Activated CD4-positive, alpha-beta T cell treated with anti-CD3 and anti-CD28 coated beads, Interleukin-2, Interleukin-6, amounts not matched to agents 100 ng/mL and 50 ng/mL, durations not matched to agents 16 hours and 8 hours (primary cell): ENCODE measurements at regions not wholly inside any gene's neighbourhood (a gene's known extent, or its start where the extent isn't known, plus 50 kb on each side); places are given as distances from the start of the nearest gene placed in this dataset.
"Not testable (repeated sequence)": the region's sequence is repeated elsewhere in the genome, so short reads cannot be mapped to it uniquely, and the experiment has no call there.

Experiments used
- DNase-seq: peaks from one replicate; pipeline ENCODE4 v3.0.0-alpha.2; 2020

DNA sequence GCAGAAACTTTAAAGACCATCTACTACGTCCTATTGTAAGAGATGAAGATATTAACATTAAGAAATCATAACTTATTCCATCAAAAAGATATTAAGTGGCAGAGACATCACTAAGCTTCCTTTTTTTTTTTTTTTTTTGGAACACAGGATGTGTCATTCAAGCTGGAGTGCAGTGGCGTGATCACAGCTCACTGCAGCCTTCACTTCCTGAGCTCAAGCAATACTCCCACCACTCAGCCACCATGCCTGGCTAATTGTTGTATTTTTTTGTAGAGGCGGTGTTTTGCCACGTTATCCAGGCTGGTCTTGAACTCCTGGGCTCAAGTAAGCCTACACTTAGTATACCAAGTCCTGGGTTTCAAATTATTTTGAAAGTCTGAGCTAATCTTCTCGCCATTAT is 169.7 kb upstream of the KCTD7 start:
- not testable (repeated sequence) for DNase-seq

DNA sequence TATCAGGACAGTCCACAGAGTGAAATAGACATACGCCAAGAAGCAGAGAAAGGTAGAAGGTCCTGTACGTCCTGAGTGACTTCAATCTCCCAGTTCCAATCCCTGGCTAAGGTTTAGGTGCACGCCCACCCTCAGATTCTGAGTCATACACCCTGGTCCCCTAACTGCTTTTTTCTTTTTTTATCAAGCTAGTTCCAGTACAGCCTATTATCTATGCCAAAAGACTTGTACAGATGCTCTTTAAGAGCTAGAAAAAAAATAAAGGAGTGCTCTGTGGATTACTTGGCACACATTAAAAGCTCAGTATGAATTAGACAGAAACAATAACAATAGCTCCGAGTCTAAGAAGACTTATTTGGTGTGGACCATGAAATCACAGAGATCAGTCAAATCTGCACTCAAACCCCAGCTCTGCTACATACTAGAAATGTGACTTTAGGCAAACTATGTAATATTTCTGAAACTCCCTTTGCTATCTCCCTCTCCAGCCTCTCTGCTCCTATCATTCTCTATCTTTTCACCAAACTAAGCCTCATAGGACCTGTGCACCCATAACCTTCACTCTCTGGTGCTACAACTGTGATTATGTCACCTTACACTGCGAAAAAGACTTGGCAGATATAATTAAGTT is 168.8 kb upstream of the KCTD7 start:
- DNase-seq: not testable (repeated sequence)

DNA sequence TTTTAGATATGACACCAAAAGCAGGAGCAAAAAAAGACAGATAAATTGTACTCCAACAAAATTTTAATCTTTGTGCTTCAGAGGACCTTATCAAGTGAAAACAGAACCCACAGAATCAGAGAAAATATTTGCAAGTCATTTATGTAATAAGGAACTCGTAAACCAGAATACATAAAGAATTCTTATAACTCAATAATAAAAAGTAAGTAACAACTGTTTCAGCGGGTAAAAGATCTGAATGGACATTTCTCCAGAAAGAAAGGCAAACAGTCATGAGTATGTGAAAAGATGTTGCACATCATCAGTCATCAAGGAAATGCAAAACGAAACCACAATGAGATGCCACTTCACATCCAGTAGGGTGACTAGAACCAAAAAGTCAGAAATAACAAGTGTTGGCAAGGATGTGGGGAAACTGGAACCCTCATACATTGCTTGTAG is 167.7 kb upstream of the KCTD7 start:
- peak; percentile 41 for DNase-seq

- not testable (repeated sequence) for DNase-seq
These were observed 167.3 kb upstream of the KCTD7 start for GRCh38 chr7:66461397-66461796.

- not testable (repeated sequence) for DNase-seq
These were observed 165.8 kb upstream of the KCTD7 start for GRCh38 chr7:66462831-66463230.

- no peak for DNase-seq
These were observed 164.6 kb upstream of the KCTD7 start for GRCh38 chr7:66464059-66464458.

GRCh38 chr7:66466081-66466600 is 162.5 kb upstream of the KCTD7 start:
- no peak for DNase-seq

DNA sequence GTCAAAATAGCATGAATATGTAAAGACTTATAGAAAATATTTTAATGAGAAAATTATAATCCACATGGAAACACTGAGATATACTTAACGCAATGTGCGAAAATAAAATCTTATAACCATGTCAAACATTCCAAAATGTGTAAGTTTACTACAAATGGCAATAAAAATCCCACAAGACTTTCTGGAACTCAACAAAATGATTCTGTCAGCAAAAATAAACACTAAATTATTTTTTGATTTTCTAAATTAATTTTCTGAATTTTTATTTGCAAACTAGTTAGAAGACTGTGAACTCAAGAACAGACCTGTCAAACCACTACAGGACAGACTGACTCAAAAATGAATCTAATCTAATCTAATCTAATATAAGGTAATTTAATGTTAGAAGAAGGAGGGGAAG is 160.8 kb upstream of the KCTD7 start:
- DNase-seq: no peak

DNA sequence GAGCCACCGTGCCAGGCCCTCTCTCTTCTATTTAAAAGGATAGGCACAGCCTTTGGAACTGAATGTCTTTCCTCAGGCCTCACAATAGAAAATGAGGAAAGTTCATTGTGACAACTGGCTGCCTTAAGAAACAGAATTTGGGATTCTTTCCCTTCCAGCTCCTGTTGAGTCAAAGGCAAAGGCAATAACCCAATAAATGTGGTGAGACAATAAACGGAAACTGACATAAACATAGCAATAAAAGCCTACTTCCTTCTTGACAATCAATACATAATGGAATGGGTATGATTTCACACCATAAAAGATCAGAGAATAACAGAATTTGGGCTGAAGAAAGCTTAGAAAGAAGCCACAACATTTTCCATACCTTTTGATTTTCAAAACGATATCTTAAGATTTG is 155.6 kb upstream of the KCTD7 start:
- DNase-seq: not testable (repeated sequence)

DNA sequence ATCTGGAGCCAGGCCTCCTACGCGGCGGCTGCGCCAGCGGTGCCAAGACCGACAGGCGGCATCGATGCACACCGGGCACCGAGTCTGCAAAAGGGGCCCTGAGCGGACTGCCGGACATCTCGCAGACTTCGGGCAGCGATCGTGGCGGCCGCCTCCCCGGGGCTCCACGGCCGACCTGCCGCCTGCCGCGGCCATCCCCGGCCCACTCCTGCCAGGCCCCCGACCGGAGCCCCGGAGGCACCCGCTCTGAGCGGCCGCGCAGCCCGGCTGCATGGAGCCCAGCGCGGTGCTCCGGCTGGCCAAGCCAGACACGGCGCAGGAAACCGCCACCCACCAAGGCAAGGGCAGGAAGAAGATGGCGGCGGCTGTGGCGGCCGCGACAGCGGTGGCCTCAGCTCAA is 154.2 kb upstream of the KCTD7 start:
- DNase-seq: no peak

GRCh38 chr7:66476056-66476455 is 152.6 kb upstream of the KCTD7 start:
- not testable (repeated sequence) for DNase-seq

DNA sequence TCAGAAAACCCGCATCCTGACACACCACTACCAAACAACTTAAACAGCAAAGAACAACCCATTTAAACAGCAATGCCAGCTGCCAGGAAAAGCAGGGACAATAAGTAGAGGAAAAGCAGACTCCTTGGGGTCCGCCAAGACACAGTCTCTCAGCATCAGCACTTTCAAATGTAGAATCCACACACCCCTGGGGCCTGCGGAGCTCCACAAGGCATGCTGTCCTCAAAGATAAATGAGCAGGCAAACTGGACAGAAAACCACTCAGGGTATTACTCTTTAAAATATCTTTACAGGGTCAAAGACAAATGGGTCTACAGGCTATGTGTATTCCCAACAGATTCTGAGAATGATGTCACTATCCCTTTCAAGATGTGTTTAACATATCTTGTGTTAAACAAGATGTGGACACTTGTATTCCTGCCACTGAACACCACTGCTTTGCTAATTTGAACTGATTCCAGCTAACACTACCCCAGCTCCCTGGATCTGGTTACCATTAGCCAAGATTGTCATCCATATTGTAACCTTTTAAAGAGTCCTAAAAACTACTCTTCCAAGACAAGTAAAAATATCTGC is 150.8 kb upstream of the KCTD7 start:
- DNase-seq: not testable (repeated sequence)

DNA sequence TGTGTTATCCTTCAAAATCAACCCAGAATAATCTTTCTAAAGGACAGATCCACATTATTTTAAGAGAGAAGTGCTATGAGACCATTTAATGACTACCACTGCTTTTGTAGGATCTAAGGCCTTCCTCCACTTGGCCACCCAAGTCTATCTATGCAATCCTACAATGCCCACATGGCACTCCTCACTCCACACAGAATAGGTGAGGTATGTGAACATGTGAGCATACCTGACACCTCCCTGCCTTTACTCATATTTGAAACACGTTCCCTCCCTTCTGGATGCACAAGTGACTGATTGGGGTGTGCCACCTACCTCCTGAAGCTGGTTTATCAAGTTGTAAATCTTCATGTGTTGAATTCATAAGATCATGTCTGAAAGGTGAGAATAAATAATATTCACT is 147.5 kb upstream of the KCTD7 start:
- DNase-seq: not testable (repeated sequence)

GRCh38 chr7:66489065-66489464 is 139.6 kb upstream of the KCTD7 start:
- DNase-seq: not testable (repeated sequence)

DNA sequence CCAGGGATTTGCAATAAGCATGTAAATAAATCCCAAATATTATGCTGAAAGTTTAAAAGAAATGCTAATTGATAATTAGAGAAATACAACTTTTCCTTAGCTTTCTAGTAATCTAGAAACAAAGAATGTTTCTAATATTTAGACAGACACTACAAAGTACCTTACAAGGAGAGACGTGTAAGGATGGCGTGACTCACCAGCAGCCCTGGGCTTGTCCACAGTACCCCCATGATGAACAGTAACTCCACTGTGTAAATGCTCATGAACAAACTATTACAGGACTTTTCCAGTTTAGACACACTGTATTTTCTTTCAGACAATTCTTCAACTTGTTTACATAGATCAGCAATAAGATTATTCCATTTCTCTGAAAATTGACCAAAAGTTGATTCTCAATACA is 138.9 kb upstream of the KCTD7 start:
- not testable (repeated sequence) for DNase-seq

DNA sequence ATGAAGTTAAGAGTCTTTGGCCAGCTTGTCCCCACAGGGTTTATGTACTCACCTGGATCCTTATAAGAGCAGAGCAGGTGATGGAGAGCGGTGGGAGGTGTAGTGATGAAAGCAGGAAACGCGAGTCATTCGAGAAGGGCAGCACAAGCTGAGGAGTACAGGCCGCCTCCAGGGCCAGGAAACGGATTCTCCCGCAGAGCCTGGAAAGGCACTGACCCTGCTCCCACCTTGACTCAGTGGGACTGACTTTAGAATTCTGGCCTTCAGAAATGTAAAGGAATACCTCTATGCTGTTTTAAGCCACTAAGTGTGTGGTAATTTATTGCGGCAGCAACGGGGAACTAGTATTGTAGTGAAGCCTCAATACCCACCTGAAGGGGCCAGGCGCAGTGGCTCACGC is 137.7 kb upstream of the KCTD7 start:
- not testable (repeated sequence) for DNase-seq

- DNase-seq: not testable (repeated sequence)
These were observed 136.3 kb upstream of the KCTD7 start for GRCh38 chr7:66492405-66492804.

DNA sequence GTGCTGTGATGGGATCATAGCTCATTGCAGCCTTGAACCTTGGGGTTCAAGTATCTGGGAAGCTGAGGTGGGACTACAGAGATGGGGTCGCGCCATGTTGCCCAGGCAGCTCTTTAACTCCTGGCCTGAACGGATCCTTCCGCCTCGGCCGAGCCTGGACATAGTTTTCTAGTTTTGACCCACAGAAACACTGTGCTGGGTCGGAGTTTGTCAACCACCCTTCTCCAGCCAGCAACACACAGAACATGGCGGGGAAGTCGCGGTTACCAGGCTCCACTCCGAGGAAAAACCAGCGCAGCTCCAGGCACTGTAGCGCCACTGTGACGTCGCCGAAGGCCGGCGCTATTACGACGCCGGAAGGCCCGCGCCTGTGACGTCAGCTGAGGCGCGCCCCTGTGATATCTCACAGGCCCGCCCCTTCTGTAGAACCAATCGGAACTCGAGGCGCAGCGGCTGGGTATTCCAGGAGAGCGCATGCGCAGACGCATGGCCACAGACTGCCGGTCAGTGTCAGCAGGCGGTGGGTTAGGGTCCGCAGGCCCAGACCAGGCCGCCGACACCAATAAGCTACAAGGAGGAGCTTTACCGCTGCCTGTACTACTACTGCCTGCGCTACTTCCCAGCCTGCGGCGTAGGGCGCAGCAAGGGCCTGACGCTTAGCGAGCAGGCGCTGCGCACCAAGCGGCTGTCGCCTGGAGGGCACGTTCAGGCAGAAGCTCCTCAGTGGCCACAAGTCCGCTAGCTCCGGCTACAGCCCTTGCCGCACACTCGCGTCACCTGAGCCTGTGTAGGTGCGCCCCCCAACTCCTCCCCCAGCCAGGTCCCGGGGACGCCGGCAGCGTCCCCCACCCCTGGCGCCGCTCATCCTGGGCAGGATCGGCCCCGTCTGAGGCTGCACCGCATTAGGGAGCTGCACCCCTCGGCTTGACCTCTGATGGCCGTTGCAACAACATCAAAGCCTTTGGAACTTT is 135.2 kb upstream of the KCTD7 start:
- peak; percentile 98 for DNase-seq

DNA sequence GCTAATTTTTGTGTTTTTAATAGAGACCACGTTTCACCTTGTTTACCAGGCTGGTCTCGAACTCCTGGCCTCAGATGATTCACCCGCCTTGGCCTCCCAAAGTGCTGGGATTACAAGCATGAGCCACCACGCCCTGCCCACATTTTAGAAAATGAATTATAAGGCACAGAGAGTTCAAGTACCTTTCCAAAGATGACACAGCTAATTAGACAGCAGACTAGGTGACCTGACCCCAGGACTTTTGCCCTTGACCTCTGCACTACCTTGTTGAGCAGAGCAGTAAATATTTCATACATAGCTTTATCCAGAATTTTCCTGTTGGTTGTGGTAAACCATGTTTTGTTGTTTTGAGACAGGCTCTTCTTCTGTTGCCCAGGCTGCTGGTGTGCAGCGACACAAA is 131.3 kb upstream of the KCTD7 start:
- no peak for DNase-seq

DNA sequence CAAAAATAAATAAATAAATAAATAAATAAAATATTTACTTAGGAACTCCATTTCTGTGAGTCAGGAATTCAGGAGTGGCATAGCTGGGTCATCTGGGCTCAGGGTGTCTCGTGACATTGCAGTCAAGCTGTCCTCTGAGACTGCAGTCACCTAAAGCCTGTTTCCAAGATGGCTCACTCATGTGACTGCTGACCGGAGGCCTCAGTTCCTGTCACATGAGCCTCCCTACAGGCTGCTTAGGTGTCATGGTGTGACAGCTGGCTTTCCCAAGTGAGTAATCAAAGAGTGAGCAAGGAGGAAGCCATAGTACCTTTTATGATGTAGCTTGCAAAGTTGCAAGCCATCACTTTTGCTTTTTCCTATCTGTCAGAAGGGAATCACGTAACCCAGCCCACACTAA is 128.6 kb upstream of the KCTD7 start:
- DNase-seq: peak; percentile 32

DNA sequence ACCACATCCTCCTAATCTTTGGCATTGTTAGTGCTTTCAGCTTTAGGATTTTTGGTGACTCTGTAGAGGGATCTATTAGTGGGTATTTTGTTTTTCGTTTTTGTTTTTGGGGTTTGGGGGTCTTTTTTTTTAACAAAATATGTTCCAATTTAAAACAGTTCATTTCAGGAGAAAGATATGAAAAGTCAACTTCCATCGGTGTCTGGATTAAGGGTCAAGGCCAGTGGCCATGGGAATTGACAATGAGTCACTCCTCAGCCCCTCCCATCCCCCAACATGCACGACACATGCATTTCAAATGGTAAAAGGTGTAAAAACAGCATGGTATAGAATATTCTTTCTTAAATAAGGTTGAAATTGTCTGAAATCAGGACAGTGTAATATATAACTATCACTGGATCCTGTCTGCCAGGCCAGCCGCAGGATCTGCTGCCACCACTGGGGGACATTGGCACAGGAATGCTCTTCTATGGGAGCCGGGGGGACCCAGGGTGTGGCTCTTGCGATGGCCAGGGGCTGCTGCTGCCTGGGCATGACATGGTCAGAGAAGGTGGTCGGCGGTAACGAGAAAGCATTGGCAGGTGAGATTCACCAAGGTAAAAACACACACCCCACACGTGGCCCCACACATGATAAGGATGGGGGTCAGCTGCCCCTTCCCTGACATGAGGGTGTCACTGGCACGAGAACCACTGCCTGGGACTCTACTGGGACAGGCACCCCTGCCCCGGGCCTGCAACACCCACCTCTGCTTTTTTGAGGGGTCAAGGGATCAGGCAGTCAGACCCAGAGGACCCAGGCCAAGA is 126.2 kb upstream of the KCTD7 start:
- DNase-seq: no peak

GRCh38 chr7:66503036-66503370 is 125.7 kb upstream of the KCTD7 start:
- no peak for DNase-seq

- DNase-seq: no peak
These were observed 125.1 kb upstream of the KCTD7 start for GRCh38 chr7:66503551-66504031.
